NOMO-1 (cell line): ENCODE measurements at regions not wholly inside any gene's neighbourhood (a gene's known extent, or its start where the extent isn't known, plus 50 kb on each side); places are given as distances from the start of the nearest gene placed in this dataset.
"Not testable (repeated sequence)": the region's sequence is repeated elsewhere in the genome, so short reads cannot be mapped to it uniquely, and the experiment has no call there.

ENCODE experiments used
- DNase-seq, 2 experiments: peaks; one replicate each; lab custom pipeline; 2025; ENCODE audit not compliant: unreplicated experiment in 2 of 2; lab: John Stamatoyannopoulos, UW

DNA sequence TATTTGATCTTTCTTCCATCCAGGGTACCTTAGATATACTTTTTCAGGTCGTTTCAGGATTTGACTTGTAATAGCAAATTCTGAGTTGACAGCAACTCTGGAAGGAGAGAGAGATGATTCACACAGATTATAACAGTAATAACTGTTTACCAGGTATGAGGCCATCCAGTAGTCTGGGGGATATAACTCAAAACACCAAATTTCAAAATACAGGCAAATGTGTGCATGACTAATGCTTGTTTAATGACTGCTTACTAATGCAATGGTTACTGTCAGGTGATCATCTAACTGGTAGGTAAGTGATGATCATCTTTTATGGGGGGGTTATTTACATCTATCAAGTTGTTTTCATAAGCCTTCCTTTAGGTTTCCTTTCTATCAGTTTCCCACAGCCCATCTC, 412.3 kb downstream of the MAT2B start:
- DNase-seq = peak in 1 of 2 experiments; percentile 34

GRCh38 chr5:163934990-163935389, 429.6 kb downstream of the MAT2B start:
- not testable (repeated sequence) for DNase-seq

GRCh38 chr5:163938595-163938994, 433.2 kb downstream of the MAT2B start:
- no peak for DNase-seq

GRCh38 chr5:163941079-163941478, 435.7 kb downstream of the MAT2B start:
- no peak for DNase-seq

DNA sequence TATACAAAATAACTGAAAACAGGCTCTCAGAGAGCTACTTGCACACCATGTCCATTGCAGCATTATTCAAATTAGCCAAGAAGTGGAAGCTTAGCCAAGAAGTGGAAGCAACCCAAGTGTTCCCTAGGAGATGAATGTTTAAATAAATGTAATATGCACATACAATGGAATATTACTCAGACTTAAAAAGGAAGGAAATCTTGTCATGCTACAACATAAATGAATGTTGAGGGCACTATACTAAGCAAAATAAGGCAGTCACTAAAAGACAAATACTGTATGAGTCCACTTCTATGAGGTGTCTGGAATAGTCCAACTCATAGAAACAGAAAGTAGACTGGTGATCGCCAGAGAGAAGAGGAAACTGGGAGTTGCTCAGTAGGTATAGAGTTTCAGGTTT, 438.1 kb downstream of the MAT2B start:
- DNase-seq = peak in 1 of 2 experiments; percentile 44

- no peak for DNase-seq
Measured at GRCh38 chr5:163944738-163945137, 439.3 kb downstream of the MAT2B start.

DNA sequence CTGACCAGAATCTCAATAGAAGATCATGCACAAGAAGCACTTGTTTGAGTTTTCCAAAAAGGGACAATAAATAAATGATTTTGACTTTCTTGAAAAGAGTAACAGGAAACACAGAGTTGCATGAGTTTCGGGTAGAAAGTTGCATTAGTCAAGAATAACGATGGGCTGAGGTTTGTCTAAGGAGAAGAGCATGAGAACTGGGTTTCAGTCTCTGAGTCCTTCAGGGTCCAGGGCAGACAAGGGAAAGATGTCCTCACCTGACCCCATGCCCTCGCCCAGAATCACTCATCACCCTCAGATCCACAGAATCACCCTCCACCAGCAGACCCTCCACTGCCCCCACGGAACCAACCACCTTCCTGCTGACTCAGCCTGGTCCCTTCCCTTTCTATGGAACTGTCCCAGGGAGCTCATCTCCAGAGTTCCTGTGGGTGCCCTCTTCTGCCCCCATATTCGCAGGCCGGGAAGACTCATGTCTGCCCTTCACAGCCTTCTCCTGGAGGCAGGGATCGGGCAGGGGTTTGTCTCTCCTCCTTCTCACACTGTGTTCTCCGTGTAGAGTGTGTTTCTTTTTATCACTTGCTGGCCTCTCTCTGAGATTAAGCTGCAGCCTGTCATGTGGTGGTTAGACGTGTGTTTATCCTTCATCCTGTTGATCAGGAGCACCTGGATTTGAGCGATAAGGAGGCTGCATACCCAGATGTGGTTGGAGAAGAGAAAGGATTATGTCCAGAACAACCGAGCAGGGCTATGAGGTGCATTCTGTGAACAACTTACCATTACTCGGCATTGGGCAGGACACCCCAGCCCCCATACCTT, 442.6 kb downstream of the MAT2B start:
- DNase-seq = no peak

DNA sequence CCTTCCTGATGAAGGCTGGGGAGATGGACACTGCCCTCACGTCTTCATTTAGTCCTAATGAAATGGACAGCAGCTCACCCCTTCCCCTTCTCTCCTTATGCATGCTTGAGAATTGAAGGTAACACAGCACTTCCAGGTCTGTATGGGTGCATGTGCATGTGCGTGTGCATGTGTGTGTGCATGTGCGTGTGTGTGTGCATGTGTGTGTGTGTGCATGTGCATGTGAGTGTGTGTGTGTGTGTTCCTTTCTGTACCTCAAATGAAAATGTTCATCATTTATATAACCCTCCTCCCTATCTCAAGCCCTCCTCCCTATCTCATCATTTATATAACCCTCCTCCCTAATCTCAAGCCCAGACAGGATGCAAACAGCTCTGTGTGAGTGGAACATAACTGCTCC, 444.8 kb downstream of the MAT2B start:
- no peak for DNase-seq

GRCh38 chr5:163951069-163951468, 445.6 kb downstream of the MAT2B start:
- no peak for DNase-seq

GRCh38 chr5:163953901-163954300, 448.5 kb downstream of the MAT2B start:
- no peak for DNase-seq

DNA sequence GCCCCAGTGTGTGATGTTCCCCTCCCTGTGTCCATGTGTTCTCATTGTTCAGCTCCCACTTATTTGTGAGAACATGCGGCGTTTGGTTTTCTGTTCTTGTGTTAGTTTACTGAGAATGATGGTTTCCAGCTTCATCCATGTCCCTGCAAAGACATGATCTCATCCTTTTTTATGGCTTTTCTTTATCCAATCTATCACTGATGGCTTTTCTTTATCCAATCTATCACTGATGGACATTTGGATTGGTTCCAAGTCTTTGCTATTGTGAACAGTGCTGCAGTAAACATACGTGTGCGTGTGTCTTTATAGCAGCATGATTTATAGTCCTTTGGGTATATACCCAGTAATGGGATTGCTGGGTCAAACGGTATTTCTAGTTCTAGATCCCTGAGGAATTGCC, 455.8 kb downstream of the MAT2B start:
- not testable (repeated sequence) for DNase-seq

GRCh38 chr5:163963881-163964280, 458.5 kb downstream of the MAT2B start:
- DNase-seq = peak; percentile 87 to 98

DNA sequence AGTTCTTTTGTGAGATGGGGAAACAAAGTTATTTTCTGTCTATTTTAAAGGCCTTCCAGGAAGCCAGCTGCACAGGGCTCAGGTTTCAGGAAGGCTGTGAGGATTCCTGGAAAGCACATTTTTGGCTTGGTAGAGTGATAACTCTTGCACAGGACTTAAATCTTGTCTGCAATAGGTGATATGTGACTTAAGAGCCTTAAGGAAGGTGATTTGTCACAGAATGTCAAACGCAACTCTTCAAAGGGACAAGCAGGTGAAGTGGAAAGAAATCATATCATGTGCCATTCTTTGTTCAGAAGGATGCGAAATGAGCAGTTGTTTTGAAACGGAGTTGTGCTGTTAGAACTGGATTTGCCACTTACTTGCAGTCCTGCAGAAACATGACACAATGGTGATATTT, 459.3 kb downstream of the MAT2B start:
- DNase-seq = no peak

DNA sequence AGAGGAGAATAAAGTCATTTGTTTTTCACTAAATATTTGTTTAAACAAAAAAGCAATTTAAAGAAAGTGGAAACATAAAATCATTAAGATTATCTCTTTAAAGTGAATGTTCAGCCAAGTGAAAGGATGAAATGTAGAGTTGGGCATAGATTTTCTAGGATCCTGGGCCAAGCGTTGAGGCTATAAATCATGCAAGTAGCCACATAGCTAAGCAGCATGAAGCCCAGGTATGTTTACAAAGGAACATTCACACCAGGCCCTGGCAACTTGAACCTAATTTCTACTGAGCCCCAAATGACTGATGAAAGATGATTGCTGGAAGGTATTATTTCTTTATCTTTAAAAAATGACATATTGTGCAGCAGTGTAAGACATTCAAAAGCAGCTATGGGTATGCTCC, 461.8 kb downstream of the MAT2B start:
- no peak for DNase-seq

GRCh38 chr5:163968651-163969050, 463.2 kb downstream of the MAT2B start:
- no peak for DNase-seq

- DNase-seq = no peak
Measured at GRCh38 chr5:163976696-163977095, 471.3 kb downstream of the MAT2B start.

DNA sequence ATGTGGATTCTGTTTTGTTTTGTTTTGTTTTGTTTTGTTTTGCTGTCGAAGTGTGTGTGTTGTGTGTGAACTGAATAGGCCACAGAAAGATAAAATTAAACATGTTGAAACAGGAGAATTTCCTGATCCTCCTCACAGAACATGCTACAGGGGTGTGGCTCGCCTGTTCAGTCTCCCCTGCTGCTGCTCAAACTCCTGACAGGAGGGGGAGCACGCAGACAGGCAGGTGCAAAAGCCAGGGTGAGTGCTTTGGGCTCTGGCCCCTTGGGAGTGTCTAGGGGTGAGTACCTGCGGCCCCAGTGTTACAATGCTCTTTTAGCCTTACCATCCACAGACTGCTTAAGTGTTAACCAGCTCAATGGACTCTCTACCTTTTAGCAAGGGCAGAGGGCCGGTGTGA, 473.5 kb downstream of the MAT2B start:
- DNase-seq = no peak

DNA sequence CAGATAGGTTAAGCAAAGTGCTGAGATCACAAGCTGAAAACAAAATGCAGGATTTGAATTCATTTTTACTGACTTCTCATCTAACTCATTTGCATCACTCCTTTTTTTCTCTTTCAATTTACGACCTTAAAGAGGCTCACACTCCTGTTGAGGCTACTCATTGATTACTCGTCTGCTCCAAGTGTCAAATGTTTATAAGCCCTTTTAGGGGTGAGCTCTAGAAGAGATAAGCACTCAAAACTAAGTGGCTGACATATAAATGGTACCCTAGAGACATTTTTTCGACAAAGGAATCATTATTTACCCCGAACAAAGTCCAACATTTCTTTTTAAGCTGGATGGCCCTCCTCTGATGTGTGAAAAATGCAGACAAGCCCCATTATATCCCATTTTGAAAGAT, 483.1 kb downstream of the MAT2B start:
- DNase-seq = no peak

DNA sequence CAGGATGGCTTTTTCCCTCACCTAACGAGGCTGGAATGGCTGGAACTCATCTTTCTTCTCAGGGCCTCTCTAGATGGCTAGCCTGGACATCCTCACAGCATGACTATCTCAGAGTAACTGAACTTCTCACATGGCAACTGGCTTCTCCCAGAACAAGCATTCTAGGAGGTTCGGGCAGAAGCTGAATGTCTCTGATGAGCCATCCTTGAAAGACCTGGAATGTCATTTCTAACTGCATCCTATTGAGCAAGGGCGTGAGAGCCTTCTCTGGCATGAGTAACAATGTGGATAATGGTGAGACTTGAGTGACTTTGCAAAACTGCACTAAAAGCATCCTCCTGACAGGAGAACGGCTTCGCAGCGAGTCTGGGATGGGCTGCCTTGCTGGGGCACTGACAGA, 487.7 kb downstream of the MAT2B start:
- DNase-seq = no peak

DNA sequence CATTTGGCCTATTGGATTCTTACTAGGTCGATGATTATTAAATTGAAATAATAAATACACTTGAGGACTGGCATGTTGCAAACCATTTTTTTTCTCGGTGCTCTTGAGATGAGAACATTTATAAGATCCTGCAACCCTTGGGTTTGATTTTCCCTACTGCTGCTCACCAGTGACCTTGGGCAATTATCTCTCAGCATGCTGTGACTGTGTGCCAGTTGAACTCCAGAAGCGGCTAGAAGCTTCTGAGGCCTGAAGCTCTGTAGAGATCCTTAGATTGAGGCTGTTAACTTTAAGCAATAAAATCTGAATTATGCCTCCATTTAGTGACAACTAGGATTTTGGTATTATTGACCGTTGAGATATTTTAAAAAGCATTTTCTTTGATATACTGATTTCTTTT, 489.8 kb downstream of the MAT2B start:
- no peak for DNase-seq

DNA sequence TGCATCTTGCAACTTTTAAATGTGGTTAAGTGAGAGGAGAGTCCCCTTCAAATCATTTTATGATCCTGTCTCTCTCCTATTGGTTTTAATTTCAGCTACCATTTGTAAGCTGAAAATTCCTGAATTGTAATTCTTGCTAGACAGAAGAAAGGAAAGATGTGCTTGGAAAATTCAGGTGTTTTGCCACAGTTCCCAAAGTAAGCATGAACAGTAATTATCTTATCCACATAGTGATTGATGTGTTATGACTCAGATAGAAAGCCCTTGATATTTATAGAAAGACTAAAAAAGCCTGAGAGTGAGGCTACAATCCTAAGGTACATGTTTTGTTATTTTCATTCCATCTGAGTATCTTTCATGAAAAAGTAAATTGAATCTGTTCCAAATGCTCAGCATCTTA, 492.5 kb downstream of the MAT2B start:
- DNase-seq = no peak

DNA sequence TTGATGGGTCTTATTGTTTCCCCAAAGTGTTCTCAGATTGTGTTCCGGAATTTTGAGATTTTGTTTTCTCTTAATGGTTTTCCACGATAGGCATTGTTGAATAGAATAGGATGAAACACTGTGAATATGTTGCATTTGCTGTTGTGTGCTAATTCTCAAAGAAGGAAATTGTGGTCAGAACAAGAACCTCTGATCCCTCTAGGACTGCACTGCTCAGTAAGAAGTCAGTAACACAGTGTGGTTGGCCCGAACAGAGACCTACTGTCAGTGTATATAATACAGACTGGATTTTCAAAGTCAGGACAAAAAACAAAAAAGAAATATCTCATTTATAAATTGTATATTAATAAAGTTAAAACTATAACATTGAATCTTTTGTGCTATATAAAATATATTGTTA, 494.8 kb downstream of the MAT2B start:
- DNase-seq = peak in 1 of 2 experiments; percentile 19

DNA sequence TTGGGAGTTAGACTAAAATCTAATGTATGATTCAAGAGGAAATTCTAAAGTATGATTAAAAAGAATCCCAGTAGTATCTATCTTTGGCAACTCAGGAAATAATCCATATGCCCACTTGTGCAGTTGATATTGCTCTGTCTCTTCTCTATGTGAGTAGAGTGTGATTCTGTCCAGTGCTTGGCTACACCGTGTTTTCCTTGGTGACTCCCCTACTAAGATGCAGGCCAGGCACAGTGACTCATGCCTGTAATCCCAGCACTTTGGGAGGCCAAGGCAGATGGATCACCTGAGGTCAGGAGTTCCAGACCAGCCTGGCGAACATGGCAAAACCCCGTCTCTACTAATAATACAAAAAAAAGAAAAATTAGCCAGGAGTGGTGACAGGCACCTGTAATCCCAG, 495.4 kb downstream of the MAT2B start:
- no peak for DNase-seq
